Suprapubic skin (tissue), 3 donors: ENCODE measurements at regions not wholly inside any gene's neighbourhood (a gene's known extent, or its start where the extent isn't known, plus 50 kb on each side); places are given as distances from the start of the nearest gene placed in this dataset.

Experiments used
- POLR2A ChIP-seq, 2 donors: fragments of 450-650 bp; IDR thresholded peaks; one replicate each; pipeline ENCODE4 v1.6.1; 2017; ENCODE audit warnings: antibody characterized with exemption in 2 of 2, mild to moderate bottlenecking in 2 of 2, moderate library complexity in 2 of 2
- TF ChIP-seq, protein P1 (sequence below), 2 donors: fragments of 200-600 bp in 1 of 2; fragments of 450-650 bp in 1 of 2; sonication (generic) in 1 of 2; IDR thresholded peaks; one replicate each; pipeline ENCODE4 v1.5.1; 2016 to 2019; ENCODE audit warnings: antibody characterized with exemption in 2 of 2, mild to moderate bottlenecking in 1 of 2, moderate library complexity in 1 of 2

GRCh38 chr2:217671075-217671474, 331.7 kb downstream of the TNS1 start:
- no peak for TF ChIP-seq POLR2A (IDR thresholded peaks at IDR 0.05)
- TF ChIP-seq, protein P1, sequence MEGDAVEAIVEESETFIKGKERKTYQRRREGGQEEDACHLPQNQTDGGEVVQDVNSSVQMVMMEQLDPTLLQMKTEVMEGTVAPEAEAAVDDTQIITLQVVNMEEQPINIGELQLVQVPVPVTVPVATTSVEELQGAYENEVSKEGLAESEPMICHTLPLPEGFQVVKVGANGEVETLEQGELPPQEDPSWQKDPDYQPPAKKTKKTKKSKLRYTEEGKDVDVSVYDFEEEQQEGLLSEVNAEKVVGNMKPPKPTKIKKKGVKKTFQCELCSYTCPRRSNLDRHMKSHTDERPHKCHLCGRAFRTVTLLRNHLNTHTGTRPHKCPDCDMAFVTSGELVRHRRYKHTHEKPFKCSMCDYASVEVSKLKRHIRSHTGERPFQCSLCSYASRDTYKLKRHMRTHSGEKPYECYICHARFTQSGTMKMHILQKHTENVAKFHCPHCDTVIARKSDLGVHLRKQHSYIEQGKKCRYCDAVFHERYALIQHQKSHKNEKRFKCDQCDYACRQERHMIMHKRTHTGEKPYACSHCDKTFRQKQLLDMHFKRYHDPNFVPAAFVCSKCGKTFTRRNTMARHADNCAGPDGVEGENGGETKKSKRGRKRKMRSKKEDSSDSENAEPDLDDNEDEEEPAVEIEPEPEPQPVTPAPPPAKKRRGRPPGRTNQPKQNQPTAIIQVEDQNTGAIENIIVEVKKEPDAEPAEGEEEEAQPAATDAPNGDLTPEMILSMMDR (IDR thresholded peaks at IDR 0.05) = no peak
